Stimulated activated CD8-positive, alpha-beta memory T cell treated with anti-CD3 and anti-CD28 coated beads, Interleukin-2, amount 100 ng/mL, for 48 hours (primary cell): ENCODE measurements at regions not wholly inside any gene's neighbourhood (a gene's known extent, or its start where the extent isn't known, plus 50 kb on each side); places are given as distances from the start of the nearest gene placed in this dataset.

Experiments used
- DNase-seq, 2 donors: peaks; one replicate each; pipeline ENCODE4 v3.0.0-alpha.2; 2020; ENCODE audit warnings: low read depth in 2 of 2

DNA sequence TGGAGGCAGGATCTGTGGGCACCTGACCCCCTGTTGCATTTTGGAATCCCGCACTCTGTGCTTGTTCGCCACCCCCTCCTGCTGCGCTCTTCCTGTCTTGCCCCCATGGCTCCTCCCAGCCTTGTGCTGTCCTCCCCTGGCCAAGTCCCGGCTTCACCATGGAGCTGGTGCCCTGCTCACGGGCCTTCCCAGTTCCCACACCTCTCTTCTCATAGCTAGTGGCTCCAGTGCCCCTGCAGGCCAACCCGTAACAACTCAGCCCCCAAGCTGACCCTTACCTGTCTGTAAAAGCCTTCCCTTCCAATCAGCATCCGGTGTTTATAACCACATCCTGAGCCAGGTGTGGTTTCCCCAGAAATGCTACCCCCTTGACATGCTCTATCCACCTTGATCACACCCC is 407.7 kb upstream of the C2CD4B start:
- DNase-seq = no peak

DNA sequence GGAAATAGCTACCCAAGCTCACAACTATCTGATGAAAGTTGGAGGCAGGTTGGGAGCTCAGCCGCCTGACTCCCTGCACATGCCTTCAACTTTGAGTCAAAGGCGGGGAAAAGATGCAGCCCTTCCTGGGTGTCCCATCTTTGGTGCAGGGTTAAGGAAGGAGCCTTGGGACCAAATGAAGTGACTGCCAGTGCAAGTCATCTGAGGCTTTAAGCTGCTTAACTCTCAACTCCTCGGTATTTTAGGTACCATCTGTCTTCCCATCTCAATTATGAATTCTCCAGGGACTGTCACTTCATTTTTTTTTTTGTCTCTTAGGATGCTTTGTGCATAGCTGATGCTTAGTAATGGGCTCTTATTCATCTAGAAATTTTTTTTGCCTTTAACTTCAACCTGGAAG is 408.8 kb upstream of the C2CD4B start:
- no peak for DNase-seq

DNA sequence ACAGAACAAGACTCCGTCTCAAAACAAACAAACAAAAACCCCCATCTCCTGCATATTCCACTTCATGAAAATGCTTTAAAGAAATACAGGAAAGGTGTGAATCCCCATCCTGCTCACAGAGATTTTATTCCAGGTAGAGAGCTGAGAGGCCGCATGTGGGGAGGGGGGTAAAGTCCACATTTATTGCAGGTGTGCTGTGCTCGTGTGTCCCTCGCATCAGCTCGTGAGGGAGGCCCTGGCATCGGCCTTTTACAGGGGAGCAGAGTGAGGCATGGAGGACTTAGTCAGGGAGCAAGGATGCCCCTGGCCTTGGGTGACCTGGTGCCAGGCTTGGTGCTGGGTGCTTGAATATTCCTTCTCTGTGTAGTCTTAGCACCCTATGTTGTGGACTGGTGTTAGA is 413.5 kb upstream of the C2CD4B start:
- DNase-seq = no peak

DNA sequence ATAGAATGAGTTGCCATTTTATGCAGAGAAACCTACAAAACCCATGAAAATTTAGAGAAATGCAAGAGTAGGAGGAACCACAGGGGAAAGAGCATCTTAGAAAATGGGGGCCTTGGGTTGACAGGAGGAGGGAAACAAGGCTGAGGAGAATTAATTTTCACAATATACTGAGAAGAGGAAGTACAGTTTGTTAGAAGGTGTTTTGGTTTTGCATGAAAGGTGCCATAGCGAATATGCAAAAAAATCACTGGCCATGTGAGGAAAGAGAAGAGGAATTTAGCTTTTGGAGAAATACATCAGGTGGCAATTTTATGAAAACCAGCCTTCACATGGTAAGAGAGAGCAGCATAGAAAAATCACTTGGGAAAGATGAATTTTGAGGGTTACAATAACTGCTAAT is 413.9 kb upstream of the C2CD4B start:
- DNase-seq = no peak

DNA sequence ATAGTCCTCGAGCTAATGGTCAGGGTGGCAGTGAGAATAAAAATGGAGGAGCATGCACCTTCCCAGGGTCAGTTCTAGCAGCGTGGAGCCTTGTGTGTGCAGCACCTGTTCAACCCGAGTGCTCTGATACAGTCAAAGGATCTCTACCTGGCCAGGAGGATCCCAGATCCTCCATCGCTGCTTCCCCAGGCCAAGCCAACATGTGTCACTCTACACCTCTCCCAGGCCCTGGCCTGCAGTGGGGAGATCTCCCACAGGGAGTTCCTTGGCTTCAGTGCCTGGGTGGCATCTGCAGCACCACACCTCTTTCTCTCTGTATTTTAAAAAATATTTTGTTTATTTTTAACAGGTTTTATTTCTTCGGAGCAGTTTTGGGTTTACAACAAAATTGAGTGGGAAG is 414.8 kb upstream of the C2CD4B start:
- no peak for DNase-seq

DNA sequence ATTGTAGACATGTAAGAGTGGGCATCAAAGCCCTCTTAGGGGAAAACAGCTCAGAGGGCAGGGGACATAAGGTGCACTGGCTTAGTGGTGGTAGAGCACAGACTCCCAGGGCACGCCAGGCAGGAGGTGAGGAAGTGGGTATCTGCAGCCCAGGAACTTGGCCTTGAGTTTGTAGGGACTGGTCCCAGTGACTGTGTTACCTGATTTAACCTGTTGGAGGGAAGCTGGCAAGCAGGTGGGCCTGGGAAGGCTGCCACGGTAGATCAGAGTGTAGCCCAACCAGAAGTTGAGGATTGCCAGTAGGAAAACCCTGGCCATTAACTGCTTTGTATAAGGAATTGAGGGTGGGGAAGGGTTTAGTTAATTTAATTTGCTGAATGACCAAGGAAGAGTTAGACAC is 417.5 kb upstream of the C2CD4B start:
- no peak for DNase-seq

DNA sequence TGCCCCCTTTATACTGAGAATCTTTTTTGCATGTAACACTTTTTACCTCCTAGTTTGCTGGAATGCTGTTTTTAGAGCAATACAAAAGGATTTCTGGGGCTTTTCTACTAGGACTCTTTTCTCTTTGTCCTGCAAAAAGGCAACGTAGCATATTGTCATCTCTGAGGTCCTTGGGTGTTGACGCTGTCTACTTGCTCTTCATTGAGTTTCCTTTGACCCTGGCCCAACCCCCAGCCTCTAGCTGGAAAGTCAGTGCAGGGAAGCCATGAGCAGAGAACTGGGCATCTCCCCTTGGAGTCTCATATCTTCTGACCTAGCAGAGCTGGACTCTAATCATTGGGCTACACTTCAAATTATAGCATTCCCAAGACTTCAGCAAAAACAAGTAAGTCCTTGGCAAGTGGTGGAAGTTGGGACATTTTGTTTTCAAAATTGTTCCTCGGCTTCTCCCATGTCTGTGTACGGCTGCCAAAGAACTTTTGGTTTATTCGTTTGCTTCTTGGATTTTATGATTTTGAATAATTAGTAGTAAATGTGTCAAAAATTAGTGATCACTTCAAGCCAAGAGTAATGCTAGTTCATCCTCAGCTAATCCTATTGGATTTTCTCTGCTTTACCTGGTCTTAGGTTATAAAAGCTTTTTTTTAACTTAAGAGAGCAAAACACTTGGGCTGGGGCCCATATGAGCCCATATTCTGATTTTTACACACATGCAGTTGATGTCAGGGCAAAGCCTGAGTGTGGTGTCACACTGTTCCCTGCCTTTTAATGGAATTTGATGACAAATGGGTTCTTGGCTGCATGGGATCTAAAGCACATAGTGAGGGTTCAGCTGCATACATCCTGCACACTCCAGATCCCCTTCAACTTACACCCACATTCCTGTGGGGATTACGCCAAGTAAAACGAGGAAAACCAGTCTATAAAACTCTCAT is 419.5 kb upstream of the C2CD4B start:
- no peak for DNase-seq

DNA sequence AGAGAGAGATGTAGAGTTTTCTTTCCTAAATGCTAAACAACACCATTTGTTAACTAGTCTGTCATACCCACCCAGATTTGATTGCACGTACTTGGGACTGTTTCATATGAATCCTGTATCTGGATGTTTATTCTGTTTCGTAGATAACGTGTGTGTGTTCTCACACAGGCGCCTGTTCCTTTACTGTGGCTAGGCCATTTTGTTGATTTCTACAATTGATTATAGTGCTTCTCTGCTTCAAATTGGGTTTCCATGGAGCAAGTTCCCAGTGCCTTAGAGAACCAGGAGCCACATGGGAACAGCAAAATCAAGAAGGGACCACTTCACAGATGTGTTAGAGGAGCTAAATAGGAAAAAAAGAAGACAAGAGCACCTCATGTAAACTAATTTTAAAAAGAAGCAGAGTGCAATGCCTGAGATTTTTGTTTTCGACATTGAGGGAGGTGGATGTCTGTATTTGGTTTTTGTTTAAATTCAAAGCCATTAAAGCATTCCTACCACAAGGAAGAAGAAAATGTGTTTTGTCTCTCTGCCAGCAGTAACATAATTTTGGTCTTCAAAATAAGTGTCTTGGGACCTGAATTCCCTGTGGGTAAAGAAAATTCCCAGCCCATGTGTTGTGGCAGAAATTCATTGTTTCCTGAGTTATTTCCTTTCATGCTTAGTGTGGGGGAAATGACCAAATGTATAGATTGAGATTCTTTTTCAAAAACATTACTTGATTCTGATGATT is 424.0 kb upstream of the C2CD4B start:
- no peak for DNase-seq

DNA sequence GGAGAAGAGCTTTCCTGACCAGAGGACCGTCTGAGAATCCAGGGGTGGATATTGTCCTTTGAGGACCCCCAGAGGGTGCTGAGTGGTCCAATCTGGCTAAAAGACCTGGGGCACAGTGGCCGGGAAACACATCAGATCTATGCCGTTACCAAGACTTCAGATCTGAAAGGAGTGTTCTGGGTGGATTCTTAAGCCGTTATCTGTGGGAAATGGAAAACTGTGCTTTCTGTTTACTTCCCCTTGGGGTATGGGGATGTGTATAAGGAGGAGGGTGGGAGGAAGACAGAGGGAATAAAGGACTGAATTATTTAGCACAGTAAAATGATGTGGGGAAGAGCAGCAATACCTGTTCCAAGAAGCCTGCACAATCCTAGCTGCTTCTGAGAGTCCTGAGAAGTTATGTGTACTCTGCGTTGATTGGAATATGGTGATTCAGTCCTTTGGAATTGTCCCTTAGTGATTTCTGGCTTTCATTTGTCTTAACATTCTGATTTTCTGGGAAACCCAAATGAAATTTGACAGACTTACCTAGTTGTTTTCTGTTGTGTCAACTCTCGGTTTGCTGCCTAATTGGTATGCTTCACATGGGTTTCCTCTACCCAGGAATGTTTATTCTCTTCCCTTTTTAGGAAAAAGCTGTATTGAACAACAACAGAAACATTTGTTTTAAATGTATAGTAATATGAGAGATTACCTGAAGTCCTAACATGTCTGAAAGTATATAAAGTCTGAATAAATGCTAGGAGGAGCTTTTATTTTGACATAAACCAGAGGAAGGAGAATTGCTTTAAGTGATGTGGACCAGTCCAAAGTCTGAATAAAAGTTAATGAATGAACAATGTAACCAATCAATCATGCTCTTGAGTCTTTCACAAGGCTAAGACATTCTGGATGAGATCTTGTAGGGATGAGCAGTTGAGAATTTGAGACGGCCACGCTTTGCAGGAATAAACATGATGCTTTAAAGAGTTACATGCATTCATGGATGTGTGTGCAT is 427.1 kb upstream of the C2CD4B start:
- no peak for DNase-seq

DNA sequence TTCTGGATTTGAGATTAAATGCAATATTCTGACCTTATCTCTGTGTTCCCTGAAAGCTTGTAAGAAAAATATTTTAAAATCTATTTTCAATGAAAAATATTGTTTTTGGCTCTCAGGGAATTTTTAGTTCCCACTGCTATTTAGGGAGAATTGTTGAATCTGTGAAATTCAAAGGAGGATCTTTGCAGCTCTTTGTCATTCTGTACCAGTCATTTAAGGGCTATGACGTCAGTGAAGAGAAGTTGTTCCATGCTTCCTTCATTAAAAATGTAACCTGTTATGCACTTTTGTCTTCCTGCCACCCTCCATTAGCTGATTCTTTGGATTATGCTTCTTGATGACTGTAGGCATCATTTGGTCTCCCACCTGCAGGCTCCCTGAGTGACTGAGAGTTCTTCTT is 427.8 kb upstream of the C2CD4B start:
- no peak for DNase-seq

DNA sequence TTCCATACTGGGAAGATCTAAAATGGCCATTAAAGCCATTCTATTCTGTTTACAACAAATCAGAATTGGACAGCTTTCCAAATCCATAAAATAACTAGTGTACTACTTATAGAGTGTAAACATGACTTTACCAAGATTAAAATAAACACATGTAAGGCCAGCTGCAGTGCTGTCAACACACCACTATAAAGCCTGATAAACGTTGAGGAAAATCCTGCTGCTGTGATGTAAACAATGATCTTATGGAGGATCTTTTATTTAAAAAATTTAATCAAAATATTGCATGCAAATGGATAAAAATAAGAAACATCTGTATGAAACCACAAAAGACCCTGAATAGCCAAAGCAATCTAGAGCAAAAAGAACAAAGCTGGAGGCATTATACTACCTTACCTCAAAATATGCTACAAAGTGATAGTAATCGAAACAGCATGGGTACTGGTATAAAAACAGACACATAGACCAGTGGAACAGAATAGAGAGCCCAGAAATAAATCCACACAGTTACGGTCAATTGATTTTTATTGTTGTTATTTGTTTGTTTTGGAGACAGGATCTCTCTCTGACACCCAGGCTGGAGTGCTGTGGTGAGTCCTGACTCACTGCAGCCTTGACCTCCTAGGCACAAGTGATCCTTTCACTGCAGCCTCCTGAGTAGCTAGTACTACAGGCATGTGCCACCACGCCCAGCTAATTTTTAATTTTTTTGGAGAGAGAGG is 428.8 kb upstream of the C2CD4B start:
- no peak for DNase-seq

DNA sequence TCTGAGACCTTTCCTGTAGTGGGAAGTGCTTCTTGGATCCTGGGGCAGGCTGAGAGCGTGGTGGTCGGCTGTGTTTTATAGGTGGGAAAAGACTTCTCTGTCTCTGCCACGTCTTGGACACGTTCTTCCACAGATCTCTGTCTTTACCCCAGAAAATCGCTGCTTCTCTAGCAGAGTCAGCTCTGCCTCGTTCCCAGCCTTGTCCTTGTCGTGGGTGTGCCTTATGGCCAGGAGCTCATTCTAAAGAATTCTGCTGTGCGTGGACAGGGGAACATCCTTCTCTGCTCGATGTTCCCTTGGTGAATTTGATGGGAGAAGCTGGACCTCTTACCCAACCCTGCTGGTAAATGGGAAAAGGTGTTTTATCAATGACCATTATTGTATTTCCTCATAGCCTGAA is 433.1 kb upstream of the C2CD4B start:
- no peak for DNase-seq

DNA sequence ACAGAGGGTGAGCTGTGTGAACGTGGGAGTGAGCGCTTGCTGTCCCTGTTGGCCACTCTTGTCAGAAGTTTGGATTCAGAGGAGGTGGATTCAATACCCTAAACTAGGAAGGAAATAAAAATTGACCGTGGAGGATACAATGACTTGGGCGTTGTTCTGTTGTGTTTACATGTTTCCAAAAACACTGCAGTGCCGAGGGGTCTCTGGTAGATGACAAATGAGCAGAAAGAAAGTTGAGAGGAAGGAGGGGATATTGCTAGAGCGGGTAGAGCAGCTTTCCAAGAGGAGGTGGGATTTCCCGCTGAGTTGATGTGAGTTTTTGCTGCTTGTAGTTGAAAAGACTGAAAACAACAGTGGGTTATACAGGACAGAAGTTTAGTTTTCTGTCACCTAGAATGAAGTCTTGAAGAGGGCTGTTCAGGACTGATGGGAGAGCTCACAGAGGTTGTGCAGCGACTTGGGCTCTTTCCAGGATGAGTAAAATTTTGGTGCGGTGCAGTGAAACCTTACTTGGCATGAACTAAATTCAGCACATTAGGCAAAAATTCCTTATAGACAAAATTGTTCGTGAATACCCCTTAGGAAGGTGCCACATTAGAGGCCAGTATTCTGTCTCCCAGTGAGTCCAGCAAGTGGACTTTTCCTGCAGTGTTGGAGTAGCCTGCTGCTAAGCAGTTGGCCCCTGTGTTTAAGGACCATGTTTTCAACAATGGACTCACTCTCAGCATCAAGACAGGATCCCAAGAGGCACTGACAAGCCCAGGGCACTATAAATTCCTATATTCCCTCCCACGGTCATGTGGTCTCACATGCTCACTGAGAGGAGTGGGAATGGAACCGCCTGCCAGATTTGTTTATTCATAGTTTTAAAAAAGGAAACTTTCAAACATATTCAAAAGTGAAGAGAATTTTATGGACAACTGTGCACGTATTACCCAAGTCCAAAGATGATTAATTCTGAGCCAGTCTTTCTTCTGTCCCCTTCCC is 435.0 kb upstream of the C2CD4B start:
- DNase-seq = no peak

DNA sequence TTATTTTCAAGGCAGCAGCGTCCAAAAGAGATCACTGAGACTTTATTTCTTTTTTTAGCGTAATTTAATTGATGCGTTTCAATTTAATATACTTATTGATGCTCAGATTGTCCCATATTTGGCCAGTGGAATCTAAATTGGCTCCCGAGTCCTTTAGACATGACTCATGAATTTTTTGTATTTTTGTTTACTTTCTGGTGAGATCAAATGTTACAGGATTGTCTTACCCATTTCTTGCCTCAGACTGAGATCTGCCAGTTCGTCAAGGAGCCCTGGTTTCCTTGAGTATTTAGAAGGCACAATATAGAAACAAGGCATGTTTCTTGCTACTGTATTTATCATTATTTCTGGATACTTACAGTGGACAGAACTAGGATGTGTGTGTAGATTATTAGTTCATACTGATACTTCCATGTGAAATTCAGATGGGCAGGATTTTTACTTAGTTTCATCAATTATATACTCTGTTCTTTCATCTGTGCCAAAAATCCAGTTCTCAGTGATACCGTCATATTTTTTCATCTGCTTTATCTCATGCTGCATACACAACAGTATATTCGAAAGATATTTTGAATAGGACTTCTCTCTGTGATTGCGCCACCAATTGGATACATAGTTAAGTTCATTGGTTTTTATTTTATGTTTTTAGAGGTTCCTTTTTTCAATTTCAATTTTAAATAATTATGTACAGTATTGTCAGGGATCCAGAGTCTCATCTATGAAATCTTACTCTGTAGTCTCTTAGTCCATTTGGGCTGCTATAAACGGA is 436.9 kb upstream of the C2CD4B start:
- no peak for DNase-seq

DNA sequence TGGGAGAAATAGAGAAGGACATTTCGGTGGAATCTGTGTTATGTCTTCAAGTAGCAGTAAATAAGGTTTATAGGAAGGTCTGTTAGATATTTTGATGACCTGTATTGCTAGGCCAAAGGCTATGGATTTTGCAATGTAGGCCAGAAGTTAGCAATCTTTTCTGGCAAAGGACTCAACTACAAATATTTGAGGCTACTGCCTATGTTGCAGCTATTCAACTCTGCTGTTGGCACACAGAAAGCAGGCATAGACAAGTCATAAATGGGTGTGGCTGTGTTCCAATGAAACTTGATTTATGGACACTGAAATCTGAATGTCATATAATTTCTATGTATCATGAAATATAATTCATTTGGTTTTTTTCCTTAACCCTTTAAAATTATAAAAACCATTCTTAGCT is 438.7 kb upstream of the C2CD4B start:
- no peak for DNase-seq

DNA sequence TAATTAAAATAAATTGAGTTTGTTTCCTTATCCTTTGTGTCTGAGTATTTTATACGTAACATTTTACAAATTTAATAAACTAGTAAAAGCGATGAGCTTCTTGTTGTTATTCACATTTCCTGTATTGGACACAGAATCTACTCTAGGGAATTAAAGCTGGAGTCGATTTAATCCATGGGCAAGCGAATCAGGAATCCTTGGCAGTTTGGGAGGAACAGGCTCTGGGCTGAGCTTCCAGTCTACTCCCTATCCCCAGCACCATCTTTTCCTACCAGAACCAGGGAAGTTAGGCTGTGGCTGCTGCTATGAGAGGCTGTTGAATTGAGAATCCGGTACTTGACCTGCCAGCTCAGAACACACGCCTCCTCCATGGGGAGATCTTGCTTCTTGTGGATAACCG is 437.3 kb upstream of the TPM1 start:
- DNase-seq = no peak

DNA sequence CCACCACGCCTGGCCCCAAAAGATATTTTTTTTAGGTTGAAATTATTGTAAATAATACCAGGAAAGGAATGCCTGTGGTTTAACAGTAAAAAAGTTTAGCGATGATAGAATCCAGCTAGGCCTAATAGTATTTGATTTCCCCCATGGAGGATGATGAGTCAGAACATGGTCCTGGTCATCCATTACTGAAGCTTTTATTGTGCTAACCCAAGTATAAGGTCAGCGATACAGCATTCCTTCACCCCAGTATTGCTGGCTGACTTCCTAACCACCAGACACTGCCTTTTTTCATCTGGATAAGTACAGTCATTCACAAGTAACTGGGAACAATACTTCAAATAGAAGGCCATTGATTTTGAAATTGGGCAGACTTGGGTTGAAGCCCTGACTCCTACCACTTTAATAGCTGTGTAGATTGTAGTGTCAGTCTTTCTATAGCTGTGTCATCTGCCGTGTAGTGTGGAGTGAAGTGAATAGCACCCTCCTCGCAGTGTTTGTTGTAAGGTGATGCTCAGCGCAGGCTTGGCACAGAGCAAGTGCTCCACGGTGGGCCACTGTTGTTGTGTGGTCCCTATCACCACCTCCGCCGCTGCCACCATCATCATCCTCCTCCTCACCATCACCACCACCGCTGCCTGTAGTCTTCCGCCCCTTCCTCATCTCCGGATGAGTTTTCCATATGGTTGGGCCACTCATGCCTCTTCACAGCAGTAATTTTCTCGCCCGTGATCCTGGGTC is 436.0 kb upstream of the TPM1 start:
- DNase-seq = no peak

DNA sequence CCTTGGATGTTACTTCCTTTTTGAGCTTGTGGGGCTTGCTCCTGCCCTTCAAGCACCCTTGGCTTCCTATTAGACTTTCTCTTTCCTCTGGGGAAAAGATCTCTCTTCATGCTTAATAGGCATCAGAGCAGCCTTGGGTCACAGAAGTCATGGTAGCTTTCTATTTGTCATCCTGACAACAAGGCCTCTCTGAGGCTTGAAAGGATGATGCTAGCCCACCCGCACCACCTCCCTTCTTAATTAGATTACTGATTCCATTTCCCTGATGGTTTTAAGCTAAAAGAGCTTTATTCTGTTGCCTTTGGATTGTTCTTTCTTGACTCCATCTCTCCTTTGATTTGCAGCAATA is 435.5 kb upstream of the TPM1 start:
- DNase-seq = no peak

DNA sequence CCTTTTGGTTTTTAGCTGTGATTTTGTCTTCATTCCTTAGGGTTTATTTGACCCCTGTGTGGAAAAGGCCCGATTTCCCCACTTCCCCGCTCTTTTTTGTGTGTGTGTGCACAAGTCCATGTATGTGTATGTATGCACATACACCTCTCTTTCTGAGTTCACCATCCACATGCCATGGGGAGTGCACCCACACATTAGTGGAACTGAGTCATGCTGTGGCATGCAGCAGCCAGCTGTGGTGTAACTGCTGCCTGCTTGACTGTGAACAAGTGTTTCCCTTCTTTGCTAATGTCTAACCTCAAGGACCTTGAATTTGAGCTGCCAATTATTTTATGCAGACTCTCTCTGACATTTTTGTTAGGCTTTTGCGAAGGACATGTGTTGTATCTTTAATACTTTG is 434.9 kb upstream of the TPM1 start:
- DNase-seq = no peak
